ENCODE measurements at regions not wholly inside any gene's neighbourhood (a gene's known extent, or its start where the extent isn't known, plus 50 kb on each side); places are given as distances from the start of the nearest gene placed in this dataset.

DNA sequence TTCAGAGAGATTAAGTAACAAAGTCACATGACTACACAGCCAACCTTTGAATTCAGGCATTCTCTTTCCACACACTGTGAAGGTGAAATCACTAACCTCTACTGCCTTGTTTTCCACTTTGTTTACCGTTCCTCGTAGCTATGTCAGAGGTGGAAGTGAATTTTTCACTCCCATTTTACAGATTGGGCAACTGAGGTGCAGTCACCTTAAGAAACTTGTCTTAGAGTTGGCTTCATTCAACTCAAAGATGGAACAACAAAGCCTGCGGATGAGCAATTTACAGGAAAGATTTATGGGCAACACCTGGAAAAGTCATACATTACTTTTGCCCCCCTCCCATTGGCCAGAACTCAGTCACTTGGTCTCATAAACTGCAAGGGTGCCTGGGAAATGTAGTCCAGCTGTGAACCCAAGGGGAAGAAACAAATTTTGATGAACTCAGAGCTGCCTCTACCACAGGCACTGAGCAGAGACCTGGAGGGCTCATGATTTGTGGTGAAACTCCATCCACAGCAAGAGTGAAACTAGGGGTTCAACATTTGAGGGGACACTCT, 784.6 kb upstream of the EEF2KMT start:
- TF ChIP-seq, protein P1, sequence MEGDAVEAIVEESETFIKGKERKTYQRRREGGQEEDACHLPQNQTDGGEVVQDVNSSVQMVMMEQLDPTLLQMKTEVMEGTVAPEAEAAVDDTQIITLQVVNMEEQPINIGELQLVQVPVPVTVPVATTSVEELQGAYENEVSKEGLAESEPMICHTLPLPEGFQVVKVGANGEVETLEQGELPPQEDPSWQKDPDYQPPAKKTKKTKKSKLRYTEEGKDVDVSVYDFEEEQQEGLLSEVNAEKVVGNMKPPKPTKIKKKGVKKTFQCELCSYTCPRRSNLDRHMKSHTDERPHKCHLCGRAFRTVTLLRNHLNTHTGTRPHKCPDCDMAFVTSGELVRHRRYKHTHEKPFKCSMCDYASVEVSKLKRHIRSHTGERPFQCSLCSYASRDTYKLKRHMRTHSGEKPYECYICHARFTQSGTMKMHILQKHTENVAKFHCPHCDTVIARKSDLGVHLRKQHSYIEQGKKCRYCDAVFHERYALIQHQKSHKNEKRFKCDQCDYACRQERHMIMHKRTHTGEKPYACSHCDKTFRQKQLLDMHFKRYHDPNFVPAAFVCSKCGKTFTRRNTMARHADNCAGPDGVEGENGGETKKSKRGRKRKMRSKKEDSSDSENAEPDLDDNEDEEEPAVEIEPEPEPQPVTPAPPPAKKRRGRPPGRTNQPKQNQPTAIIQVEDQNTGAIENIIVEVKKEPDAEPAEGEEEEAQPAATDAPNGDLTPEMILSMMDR (optimal IDR thresholded peaks at IDR 0.05 in 1 of 3, IDR thresholded peaks at IDR 0.05 in 1 of 3, conservative IDR thresholded peaks at IDR 0.05 in 1 of 3; ENCODE audit: extremely low read depth in 1 of 3, insufficient read depth in 2 of 3, low read length in 3 of 3) = no peak
- TF ChIP-seq EZH2 (IDR thresholded peaks at IDR 0.05; ENCODE audit: low read length) = no peak

Data from keratinocyte (primary cell).